NB4 (cell line): ENCODE measurements at regions not wholly inside any gene's neighbourhood (a gene's known extent, or its start where the extent isn't known, plus 50 kb on each side); places are given as distances from the start of the nearest gene placed in this dataset.

Experiments used
- DNase-seq: peaks from one replicate; pipeline ENCODE4 v3.0.0; 2010; ENCODE audit warnings: low read depth
- H3K4me3 ChIP-seq: one replicate; pipeline ENCODE4 v1.5.1; 2011; ENCODE audit warnings: mild to moderate bottlenecking, low read depth, low read length, moderate library complexity
- MYC ChIP-seq: IDR thresholded peaks from 2 replicates; pipeline ENCODE4 v1.6.1; 2011; ENCODE audit warnings: low read depth, low read length
- POLR2A ChIP-seq: IDR thresholded peaks from 2 replicates; pipeline ENCODE4 v1.6.1; 2011; ENCODE audit warnings: mild to moderate bottlenecking; ENCODE audit not compliant: insufficient read length; ENCODE audit errors: extremely low read depth
- TF ChIP-seq, protein P1 (sequence below): IDR thresholded peaks from 2 replicates; pipeline ENCODE4 v1.6.1; 2011; ENCODE audit warnings: low read depth, low read length
- TF ChIP-seq, protein P2 (sequence below): IDR thresholded peaks from one replicate; pipeline ENCODE4 v1.5.1; 2012; ENCODE audit warnings: low read depth, low read length

DNA sequence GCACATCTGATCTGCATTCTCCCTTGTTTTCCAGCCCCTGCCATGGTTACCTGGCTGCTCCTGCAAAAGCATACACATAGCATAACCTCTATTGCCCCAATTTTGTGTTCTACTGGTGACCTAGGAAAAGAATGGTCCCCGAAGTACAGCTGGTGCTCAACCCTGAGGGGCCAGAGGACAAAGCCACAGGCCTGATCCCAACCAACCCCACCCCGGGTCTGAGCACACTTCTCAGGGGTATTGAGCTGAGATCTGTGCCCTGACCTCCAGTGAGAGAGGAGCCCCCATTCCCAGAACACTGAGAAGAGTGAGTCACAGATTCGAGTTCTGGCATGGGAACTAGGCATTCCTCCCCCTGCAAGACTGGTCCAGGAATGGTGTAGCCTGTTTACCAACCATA is 465.5 kb upstream of the ACTRT1 start:
- TF ChIP-seq, protein P1, sequence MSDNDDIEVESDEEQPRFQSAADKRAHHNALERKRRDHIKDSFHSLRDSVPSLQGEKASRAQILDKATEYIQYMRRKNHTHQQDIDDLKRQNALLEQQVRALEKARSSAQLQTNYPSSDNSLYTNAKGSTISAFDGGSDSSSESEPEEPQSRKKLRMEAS = no peak
- TF ChIP-seq MYC (no peak), POLR2A (no peak)
- TF ChIP-seq, protein P2, sequence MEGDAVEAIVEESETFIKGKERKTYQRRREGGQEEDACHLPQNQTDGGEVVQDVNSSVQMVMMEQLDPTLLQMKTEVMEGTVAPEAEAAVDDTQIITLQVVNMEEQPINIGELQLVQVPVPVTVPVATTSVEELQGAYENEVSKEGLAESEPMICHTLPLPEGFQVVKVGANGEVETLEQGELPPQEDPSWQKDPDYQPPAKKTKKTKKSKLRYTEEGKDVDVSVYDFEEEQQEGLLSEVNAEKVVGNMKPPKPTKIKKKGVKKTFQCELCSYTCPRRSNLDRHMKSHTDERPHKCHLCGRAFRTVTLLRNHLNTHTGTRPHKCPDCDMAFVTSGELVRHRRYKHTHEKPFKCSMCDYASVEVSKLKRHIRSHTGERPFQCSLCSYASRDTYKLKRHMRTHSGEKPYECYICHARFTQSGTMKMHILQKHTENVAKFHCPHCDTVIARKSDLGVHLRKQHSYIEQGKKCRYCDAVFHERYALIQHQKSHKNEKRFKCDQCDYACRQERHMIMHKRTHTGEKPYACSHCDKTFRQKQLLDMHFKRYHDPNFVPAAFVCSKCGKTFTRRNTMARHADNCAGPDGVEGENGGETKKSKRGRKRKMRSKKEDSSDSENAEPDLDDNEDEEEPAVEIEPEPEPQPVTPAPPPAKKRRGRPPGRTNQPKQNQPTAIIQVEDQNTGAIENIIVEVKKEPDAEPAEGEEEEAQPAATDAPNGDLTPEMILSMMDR = no peak
- no peak for DNase-seq
- no peak overlapping the region for H3K4me3 ChIP-seq

DNA sequence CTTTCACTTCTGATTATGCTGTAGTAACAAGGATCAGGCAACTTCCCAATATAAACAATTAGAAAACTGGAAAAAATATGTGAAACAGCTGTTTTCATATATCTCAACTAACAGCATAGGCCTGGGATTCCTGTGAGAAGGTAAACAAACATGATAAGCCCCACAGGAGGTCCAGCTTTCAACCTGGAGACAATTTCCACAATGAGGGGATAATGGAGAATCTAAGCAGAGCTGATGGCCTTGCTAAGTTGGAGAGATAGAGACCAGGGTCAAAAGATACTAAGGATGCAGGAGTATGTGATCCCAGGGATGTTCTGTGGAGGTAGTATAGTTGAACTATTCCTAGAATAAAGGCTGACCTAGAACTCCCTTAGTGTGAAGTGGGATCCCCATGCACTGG is 452.3 kb upstream of the ACTRT1 start:
- TF ChIP-seq MYC (no peak), POLR2A (no peak)
- TF ChIP-seq, protein P1 = no peak
- TF ChIP-seq, protein P2 = no peak
- no peak for DNase-seq
- no peak overlapping the region for H3K4me3 ChIP-seq

DNA sequence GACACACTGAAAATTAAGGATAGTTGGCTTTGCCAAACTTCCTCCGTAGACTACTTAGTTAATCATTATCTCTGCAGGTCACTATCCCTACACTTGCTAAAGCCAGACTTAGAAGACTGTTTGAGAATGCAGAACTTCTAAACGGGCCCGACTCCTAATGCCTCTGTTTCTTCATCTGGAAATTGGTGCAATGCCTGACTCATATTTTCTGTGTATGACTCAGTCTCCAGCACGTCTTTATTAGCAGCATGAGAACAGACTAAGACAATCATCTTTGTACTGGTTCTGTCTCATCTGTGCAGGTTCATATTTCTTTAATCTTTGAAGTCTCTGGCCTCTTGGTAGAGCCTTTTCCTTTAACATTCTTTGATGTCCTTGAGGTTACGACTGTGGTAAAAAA is 411.9 kb upstream of the ACTRT1 start:
- H3K4me3 ChIP-seq = no peak overlapping the region
- TF ChIP-seq MYC (no peak), POLR2A (no peak)
- TF ChIP-seq, protein P2 = no peak
- TF ChIP-seq, protein P1 = no peak
- DNase-seq = peak; percentile 19

DNA sequence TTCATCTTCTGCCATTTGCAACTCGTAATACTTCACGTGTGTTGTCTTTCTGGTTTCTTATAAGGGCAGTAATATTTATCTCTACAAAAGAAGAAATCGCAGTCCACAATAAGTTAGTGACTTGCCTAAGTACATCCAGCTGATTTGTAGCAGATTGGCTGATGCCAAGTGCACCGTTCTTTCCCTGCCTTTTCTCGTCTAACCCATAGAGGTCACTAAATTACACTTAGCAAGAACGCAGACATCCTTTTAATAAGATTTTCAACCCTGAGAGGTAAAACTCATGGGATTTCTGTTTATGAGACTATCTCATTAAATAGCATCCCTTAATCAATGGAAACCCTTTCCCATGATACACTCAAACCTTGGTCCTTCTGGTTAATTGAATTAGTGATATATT is 408.6 kb upstream of the ACTRT1 start:
- DNase-seq = peak; percentile 13
- TF ChIP-seq, protein P2 = peak; percentile 9
- TF ChIP-seq POLR2A (no peak), MYC (no peak)
- TF ChIP-seq, protein P1 = no peak

DNA sequence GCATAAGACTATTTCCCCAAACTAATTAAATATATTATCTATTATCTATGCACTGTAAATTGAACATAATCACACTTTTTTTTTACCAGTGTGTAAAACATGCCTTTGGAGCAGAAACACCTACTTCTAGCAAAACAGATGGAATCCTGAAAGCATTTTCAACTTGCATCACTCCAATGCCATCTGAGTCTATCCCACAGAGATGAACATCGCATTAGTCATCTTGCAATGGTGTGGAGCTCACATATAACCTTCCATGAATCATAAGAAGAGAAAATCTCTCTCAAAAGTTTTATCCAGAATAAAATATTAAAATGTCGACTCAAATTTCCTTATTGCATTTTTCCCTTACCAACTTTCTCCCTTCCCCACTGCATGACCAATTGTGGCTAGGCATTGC is 406.7 kb upstream of the ACTRT1 start:
- TF ChIP-seq MYC (no peak), POLR2A (no peak)
- TF ChIP-seq, protein P1 = no peak
- TF ChIP-seq, protein P2 = no peak
- DNase-seq = no peak
- no peak overlapping the region for H3K4me3 ChIP-seq

More for the DNA sequence above, 408.6 kb upstream of the ACTRT1 start:
- H3K4me3 ChIP-seq = no peak overlapping the region
